Epithelial cell of proximal tubule (primary cell): ENCODE measurements at regions not wholly inside any gene's neighbourhood (a gene's known extent, or its start where the extent isn't known, plus 50 kb on each side); places are given as distances from the start of the nearest gene placed in this dataset.
"Not testable (repeated sequence)": the region's sequence is repeated elsewhere in the genome, so short reads cannot be mapped to it uniquely, and the experiment has no call there.

Experiments used
- DNase-seq: peaks from one replicate; pipeline ENCODE4 v3.0.0-alpha.2; 2011; ENCODE audit warnings: low read depth
- H3K4me3 ChIP-seq: 2 replicates; pipeline ENCODE4 v1.5.1; 2011; ENCODE audit warnings: low read depth, mild to moderate bottlenecking, low read length
- CTCF ChIP-seq: conservative IDR thresholded peaks from 2 replicates; pipeline ENCODE4 v1.5.1; 2012; ENCODE audit warnings: low read depth, mild to moderate bottlenecking, low read length

- H3K4me3 ChIP-seq, DNase-seq: not testable (repeated sequence)
Measured at GRCh38 chr6:4725136-4725760, 51.0 kb upstream of the CDYL start.

GRCh38 chr6:4724727-4725126 is 51.5 kb upstream of the CDYL start:
- not testable (repeated sequence) for DNase-seq, H3K4me3 ChIP-seq

GRCh38 chr6:4723383-4723782 is 52.8 kb upstream of the CDYL start:
- DNase-seq: no peak
- no peak for TF ChIP-seq CTCF

GRCh38 chr6:4721368-4721767 is 54.8 kb upstream of the CDYL start:
- not testable (repeated sequence) for DNase-seq, H3K4me3 ChIP-seq

More at GRCh38 chr6:4723383-4723782, 52.8 kb upstream of the CDYL start:
- H3K4me3 ChIP-seq: no peak overlapping the region

GRCh38 chr6:4719491-4719890 is 56.7 kb upstream of the CDYL start:
- no peak overlapping the region for H3K4me3 ChIP-seq
- TF ChIP-seq CTCF: no peak
- DNase-seq: no peak

- no peak for DNase-seq
- TF ChIP-seq CTCF: no peak
- H3K4me3 ChIP-seq: no peak overlapping the region
Measured at GRCh38 chr6:4717856-4718255, 58.3 kb upstream of the CDYL start.

GRCh38 chr6:4717124-4717523 is 59.1 kb upstream of the CDYL start:
- DNase-seq: no peak
- no peak overlapping the region for H3K4me3 ChIP-seq
- TF ChIP-seq CTCF: no peak

- no peak for DNase-seq
- TF ChIP-seq CTCF: no peak
- no peak overlapping the region for H3K4me3 ChIP-seq
Measured at GRCh38 chr6:4714961-4715501, 61.2 kb upstream of the CDYL start.
